Transverse colon (tissue), 4 donors: ENCODE measurements at regions not wholly inside any gene's neighbourhood (a gene's known extent, or its start where the extent isn't known, plus 50 kb on each side); places are given as distances from the start of the nearest gene placed in this dataset.

ENCODE experiments used
- DNase-seq: peaks from one replicate; pipeline ENCODE4 v3.0.0-alpha.2; 2019
- H3K27ac ChIP-seq, 4 donors: fragments of 200-600 bp; sonication (generic); 2 replicates each; pipeline ENCODE4 v1.5.1; 2016 to 2018; ENCODE audit warnings: inconsistent platforms in 4 of 4
- H3K27me3 ChIP-seq: fragments of 200-600 bp; sonication (generic); 2 replicates; pipeline ENCODE4 v1.5.1; 2017; ENCODE audit warnings: inconsistent platforms
- H3K36me3 ChIP-seq, 4 donors: fragments of 200-600 bp; sonication (generic); 2 replicates each; pipeline ENCODE4 v1.5.1; 2017 to 2019; ENCODE audit warnings: inconsistent platforms in 4 of 4
- H3K4me1 ChIP-seq, 4 donors: fragments of 200-600 bp; sonication (generic); 2 replicates each; pipeline ENCODE4 v1.5.1; 2017 to 2020; ENCODE audit warnings: inconsistent platforms in 4 of 4
- H3K4me3 ChIP-seq, 4 donors: fragments of 200-600 bp; sonication (generic); 1 replicate in 1 of 4; 2 replicates in 3 of 4; pipeline versions ENCODE4 v1.5.1 to v1.6.1; 2017 to 2019; ENCODE audit warnings: inconsistent platforms in 4 of 4
- H3K9me3 ChIP-seq, 2 donors: fragments of 200-600 bp; sonication (generic); 2 replicates each; pipeline ENCODE4 v1.5.1; 2017 to 2019; ENCODE audit warnings: inconsistent platforms in 2 of 2
- CTCF ChIP-seq, 5 experiments: fragments of 200-600 bp in 3 of 5; fragments of 450-650 bp in 2 of 5; sonication (generic) in 3 of 5; IDR thresholded peaks; 1 replicate in 2 of 5; 2 replicates in 3 of 5; pipeline ENCODE4 v1.5.1; 2016 to 2017; ENCODE audit warnings: antibody characterized with exemption in 5 of 5, inconsistent platforms in 3 of 5, mild to moderate bottlenecking in 2 of 5, moderate library complexity in 1 of 5
- EP300 ChIP-seq: sonication (generic); formaldehyde crosslinking; IDR thresholded peaks from one replicate; pipeline ENCODE4 v1.6.1; 2017; ENCODE audit warnings: antibody characterized with exemption, low read depth
- POLR2A ChIP-seq: fragments of 450-650 bp; IDR thresholded peaks from one replicate; pipeline ENCODE4 v1.6.1; 2016; ENCODE audit warnings: antibody characterized with exemption, mild to moderate bottlenecking, moderate library complexity
- POLR2AphosphoS5 ChIP-seq, 3 donors: sonication (generic); formaldehyde crosslinking; IDR thresholded peaks; one replicate each; pipeline ENCODE4 v1.6.1; 2016; ENCODE audit warnings: antibody characterized with exemption in 3 of 3
- WGBS, 2 donors: methylation state at CpG; one replicate each; pipeline ENCODE4 v1.1.5; 2018; ENCODE audit warnings: low coverage in 1 of 2; 5-methylcytosine and 5-hydroxymethylcytosine counted together
- in situ Hi-C, 4 donors: fragments of 200-750 bp; cut with MboI; loops; one replicate each; pipeline versions ENCODE4 v1.15.0 to v1.15.1; 2017; ENCODE audit warnings: low sequenced_read_pairs in 3 of 4, low pct_ligation_motif_present in 1 of 4, low pct_unique_long_range_greater_than_20kb in 1 of 4
- intact Hi-C: fragments of 100-400 bp; cut with DNase I; formaldehyde crosslinking; loops from one replicate; pipeline ENCODE4 v1.15.1; 2023; ENCODE audit warnings: low total_unique reads

- H3K27me3 ChIP-seq: no peaks in the 10 kb centered on the region
- peaks cover 0 to 5% (median 0%) of the 10 kb centered on the region in 4 donors for H3K4me1 ChIP-seq
- 14 to 48% methylated on average over 4 to 8 of the region's 8 CpGs for WGBS, 2 donors
- no peak overlapping the region for H3K4me3 ChIP-seq
- peak; percentile 49 for DNase-seq
- intact Hi-C loops (no loop called here), in situ Hi-C loops (loop anchor here in 1 of 4 donors (25.0 kb wide), 1 partner anchor 716 kb away; no protein-coding TSS in a partner anchor)
- TF ChIP-seq CTCF (IDR thresholded peaks at IDR 0.05) (peak; percentile 52 to 75 (median 61)), POLR2AphosphoS5 (IDR thresholded peaks at IDR 0.05) (no peak)
- no peak overlapping the region for H3K27ac ChIP-seq
- H3K36me3 ChIP-seq: no peaks in the 10 kb centered on the region
- H3K9me3 ChIP-seq: no peaks in the 10 kb centered on the region
Measured at GRCh38 chr4:170853422-170854021, 763.8 kb upstream of the AADAT start.

- H3K9me3 ChIP-seq: no peaks in the 10 kb centered on the region
- H3K4me1 ChIP-seq: peaks cover 0 to 5% (median 0%) of the 10 kb centered on the region in 4 donors
- TF ChIP-seq EP300: no peak
- no peak for TF ChIP-seq POLR2A
- TF ChIP-seq CTCF (IDR thresholded peaks at IDR 0.05): no peak
- TF ChIP-seq POLR2AphosphoS5 (IDR thresholded peaks at IDR 0.05): no peak
- in situ Hi-C loops (loop anchor here in 2 of 4 donors (25.0 kb wide), 1 partner anchor 713 kb away; no protein-coding TSS in a partner anchor), intact Hi-C loops (no loop called here)
- H3K27me3 ChIP-seq: no peaks in the 10 kb centered on the region
- H3K27ac ChIP-seq: no peak overlapping the region
- H3K4me3 ChIP-seq: no peak overlapping the region
- no peak for DNase-seq
- WGBS, 2 donors: 83 to 86% methylated on average over 1 of the region's 1 CpG
- no peaks in the 10 kb centered on the region for H3K36me3 ChIP-seq
Measured at GRCh38 chr4:170849969-170850368, 760.2 kb upstream of the AADAT start.

GRCh38 chr4:170827562-170828274 lies 738.0 kb upstream of the AADAT start:
- no peak overlapping the region for H3K27ac ChIP-seq
- intact Hi-C loops: no loop called here
- H3K9me3 ChIP-seq: no peaks in the 10 kb centered on the region
- 74 to 88% methylated on average over 3 of the region's 3 CpGs for WGBS, 2 donors
- no peaks in the 10 kb centered on the region for H3K4me1 ChIP-seq
- H3K4me3 ChIP-seq: no peak overlapping the region
- no peaks in the 10 kb centered on the region for H3K27me3 ChIP-seq
- no peak for DNase-seq
- TF ChIP-seq EP300 (no peak), POLR2A (no peak), CTCF (IDR thresholded peaks at IDR 0.05) (no peak), POLR2AphosphoS5 (IDR thresholded peaks at IDR 0.05) (no peak)
- in situ Hi-C loops: loop anchor here in 1 of 4 donors (25.0 kb wide), 1 partner anchor 690 kb away; no protein-coding TSS in a partner anchor
- no peaks in the 10 kb centered on the region for H3K36me3 ChIP-seq

GRCh38 chr4:170818786-170819185 lies 729.0 kb upstream of the AADAT start:
- Histone ChIP-seq H3K27ac (no peak overlapping the region), H3K4me3 (no peak overlapping the region), H3K27me3 (no peaks in the 10 kb centered on the region), H3K36me3 (no peaks in the 10 kb centered on the region), H3K4me1 (no peaks in the 10 kb centered on the region), H3K9me3 (no peaks in the 10 kb centered on the region)
- intact Hi-C loops (no loop called here), in situ Hi-C loops (no loop called here)
- WGBS, 2 donors: 42 to 47% methylated on average over 2 of the region's 2 CpGs
- DNase-seq: no peak
- no peak for TF ChIP-seq POLR2A
